SU-DHL-6 (cell line): ENCODE measurements at regions not wholly inside any gene's neighbourhood (a gene's known extent, or its start where the extent isn't known, plus 50 kb on each side); places are given as distances from the start of the nearest gene placed in this dataset.

ENCODE experiments used
- CTCF ChIP-seq: fragments of 200-600 bp; sonication (generic); IDR thresholded peaks from one replicate; pipeline ENCODE4 v1.5.1; 2017; ENCODE audit warnings: antibody characterized with exemption, mild to moderate bottlenecking, low read length, moderate library complexity; ENCODE audit not compliant: insufficient read depth, poor library complexity, severe bottlenecking
- EZH2phosphoT487 ChIP-seq: fragments of 200-600 bp; sonication (generic), shearing (Covaris generic); conservative IDR thresholded peaks from 2 replicates; pipeline ENCODE4 v1.6.1; 2018; ENCODE audit warnings: mild to moderate bottlenecking, antibody characterized with exemption, low read length, moderate library complexity, mixed read lengths

- TF ChIP-seq CTCF, result no peak
- no peak for TF ChIP-seq EZH2phosphoT487
Measured at GRCh38 chr12:131364903-131365820, 345.7 kb upstream of the SFSWAP start.
